HG02852 (cell line): ENCODE measurements at regions not wholly inside any gene's neighbourhood (a gene's known extent, or its start where the extent isn't known, plus 50 kb on each side); places are given as distances from the start of the nearest gene placed in this dataset.

Source experiments
- ATAC-seq: cut with Tn5 transposase; IDR thresholded peaks from one replicate; pipeline ENCODE4 v1.9.1; 2021; ENCODE audit warnings: mild to moderate bottlenecking, moderate library complexity; ENCODE audit not compliant: unreplicated experiment

GRCh38 chr5:135127439-135128240 lies 93.6 kb upstream of the PITX1 start:
- ATAC-seq = no peak

DNA sequence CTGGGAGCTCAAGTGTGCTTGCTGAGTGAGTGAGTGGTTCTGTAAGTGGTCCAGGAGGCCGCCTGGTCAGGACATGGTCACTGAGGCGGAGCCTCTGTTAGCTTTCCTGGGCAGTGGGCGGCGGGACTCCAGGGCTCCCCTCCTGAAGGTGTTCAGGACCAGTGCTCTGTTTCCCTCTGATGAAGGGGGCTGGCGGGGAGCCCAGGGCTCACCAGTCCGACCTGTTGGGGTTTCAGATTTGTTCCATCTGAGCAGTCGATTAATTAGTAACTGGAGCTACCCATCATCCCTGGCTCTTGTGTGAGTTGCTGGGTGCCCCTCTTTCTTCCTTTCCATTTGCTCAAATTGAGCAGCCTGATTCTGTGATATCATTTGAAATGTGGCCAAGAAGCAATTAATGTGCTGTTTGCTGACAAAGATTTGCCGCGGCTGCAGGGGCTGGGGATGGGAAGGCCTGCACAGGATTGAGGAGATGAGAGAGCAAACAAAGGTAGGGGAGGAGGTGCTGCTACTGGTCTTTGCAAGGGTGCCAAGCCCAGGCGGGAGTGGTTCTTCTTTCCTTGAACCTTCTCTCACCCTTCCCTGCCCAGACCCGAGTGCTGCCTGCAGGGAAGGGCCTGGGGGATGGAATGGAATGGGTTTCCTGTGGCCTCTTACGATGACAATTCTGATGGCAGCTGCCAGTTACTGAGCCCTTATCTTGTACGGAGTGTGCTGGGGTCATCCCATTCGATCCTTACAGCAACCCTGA lies 92.8 kb upstream of the PITX1 start:
- ATAC-seq = no peak

DNA sequence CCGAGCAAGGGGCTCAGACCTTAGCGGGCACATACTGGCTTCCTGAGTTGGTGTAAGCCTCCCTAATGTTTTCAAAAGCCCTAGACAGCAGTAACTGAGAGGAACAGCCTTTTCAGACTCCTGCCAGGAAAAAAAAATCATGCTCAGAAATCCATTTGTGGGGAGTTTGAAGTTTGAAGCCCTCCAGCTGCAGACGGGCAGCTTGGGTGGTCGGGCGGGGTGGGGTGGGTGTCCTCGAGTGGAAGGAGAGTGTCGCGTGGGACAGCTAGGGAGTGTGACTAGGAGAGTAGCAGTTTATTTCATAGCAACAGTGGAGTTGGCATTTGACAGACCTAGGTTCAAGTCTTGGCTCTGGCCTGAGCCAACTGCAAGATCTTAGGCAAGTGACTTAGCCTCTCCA lies 90.7 kb upstream of the PITX1 start:
- no peak for ATAC-seq

GRCh38 chr5:135124128-135124527 lies 90.1 kb upstream of the PITX1 start:
- no peak for ATAC-seq

GRCh38 chr5:135122797-135123196 lies 88.8 kb upstream of the PITX1 start:
- ATAC-seq = no peak

DNA sequence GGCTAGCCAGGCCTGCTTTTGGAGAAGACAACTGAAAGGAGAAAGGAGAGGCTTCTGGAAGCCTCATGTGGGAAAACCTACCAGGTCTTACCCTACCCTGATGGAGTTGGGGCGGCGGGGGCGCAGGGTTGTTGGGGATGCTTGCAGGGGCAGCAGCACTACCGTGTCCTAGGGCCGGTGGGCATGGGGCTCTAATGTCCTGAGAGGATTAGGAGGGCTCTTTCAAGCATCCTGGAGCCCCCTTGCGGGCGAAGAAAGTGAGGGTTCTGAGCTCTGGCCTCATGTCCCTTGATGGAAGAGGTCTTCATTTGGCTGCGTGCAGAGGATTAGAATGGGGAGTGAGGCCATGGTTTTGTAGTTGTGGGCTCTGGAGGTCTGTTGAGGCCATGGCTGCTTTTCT lies 86.9 kb upstream of the PITX1 start:
- ATAC-seq = no peak

GRCh38 chr5:135119481-135119880 lies 85.5 kb upstream of the PITX1 start:
- ATAC-seq = no peak

DNA sequence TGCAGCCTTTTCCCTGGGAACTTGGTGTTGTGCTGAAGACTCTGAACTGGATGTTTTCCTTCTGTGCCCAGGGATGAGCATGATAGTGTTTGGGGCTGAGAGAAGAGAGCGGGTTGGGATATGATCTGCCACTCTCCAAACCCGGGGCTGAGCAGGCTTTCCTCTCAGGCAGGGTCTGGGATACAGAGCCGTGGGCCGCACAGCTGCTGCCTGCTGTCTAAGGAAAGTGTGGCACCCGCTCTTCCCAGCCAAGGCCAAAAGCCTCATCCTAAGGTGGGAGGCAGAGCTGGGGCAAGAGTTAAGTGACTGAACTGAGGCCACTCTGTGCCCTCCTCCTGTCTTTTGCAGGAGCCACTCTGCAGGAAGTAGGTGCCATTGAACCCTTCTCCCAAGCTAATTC lies 83.6 kb upstream of the PITX1 start:
- no peak for ATAC-seq

GRCh38 chr5:135116160-135116561 lies 82.1 kb upstream of the PITX1 start:
- no peak for ATAC-seq

- no peak for ATAC-seq
These were observed 81.6 kb upstream of the PITX1 start for GRCh38 chr5:135115591-135115990.

DNA sequence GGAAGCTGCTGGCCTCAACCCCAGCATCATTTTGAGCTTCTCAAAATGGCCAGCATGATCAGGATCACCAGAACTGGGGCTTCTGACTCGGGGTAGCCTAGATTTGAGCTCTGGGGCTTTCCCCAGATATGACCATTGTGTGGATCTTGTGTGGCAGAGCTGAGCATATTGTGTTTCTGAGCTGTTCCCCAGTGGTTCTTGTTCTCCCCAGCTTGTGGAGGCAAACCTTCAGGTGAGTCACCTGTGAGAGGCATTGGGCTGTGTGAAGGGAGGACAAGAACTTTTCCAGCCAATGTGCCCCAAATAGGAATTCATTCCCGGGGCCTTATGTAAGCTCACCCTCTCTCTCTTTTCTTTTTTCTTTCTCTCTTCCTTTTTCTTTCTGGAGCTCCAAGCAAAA lies 80.7 kb upstream of the PITX1 start:
- no peak for ATAC-seq

DNA sequence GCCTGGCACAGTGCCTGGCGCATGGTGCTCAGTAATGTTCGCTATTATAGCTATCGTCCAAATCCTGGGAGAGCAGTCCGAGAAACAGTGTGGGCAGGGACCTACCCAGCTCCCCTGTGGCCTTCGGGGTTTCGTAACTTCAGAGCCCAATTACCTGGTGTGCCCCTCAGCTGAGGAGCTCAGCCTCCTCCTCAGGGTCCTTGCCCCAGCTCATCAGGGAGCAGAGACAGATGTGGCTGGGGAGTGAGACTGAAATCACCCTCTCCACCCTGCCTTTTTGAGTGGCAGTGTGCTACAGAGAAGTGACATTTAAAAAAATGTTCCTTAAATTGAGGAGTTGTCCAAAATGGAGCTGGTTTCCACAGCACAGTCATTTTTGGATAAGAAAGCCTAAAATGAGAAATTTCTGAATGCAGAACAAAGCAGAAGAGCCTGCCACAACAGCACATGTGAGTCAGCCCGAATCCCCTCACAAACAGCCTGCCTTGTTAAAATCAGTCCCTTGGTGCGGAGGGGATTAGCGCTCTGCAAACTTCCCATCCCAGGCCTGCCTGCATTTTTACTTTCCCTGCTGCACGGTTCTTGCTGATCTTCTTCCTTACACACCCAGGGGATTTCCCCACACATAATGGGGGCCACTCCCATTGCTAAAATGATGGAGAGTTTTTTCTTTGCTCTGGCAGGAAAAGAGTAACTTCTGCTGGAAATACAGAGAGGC lies 78.1 kb upstream of the PITX1 start:
- ATAC-seq = no peak

GRCh38 chr5:135110785-135111596 lies 77.0 kb upstream of the PITX1 start:
- ATAC-seq = no peak

- ATAC-seq = no peak
These were observed 75.0 kb upstream of the PITX1 start for GRCh38 chr5:135108992-135109391.

DNA sequence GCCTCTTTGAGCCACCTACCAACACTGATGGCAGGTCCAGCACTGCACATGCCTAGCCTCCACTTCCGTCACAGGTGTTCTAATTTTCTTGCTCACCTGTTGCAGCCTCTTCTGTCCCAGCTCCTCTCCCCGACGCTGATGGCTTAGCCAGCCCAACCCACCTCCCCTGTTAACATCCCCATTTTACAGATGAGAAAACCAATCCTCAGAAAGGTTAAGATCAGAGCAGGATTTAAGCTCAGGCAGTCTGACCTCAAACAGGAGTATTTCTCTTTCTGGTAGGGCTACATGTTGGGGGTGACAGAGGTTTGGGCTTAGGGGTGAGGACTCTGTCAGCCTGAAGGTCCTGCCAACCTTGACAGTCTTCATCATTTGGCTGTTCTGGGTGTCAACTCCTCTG lies 74.5 kb upstream of the PITX1 start:
- no peak for ATAC-seq

- ATAC-seq = no peak
These were observed 74.0 kb upstream of the PITX1 start for GRCh38 chr5:135107986-135108385.

DNA sequence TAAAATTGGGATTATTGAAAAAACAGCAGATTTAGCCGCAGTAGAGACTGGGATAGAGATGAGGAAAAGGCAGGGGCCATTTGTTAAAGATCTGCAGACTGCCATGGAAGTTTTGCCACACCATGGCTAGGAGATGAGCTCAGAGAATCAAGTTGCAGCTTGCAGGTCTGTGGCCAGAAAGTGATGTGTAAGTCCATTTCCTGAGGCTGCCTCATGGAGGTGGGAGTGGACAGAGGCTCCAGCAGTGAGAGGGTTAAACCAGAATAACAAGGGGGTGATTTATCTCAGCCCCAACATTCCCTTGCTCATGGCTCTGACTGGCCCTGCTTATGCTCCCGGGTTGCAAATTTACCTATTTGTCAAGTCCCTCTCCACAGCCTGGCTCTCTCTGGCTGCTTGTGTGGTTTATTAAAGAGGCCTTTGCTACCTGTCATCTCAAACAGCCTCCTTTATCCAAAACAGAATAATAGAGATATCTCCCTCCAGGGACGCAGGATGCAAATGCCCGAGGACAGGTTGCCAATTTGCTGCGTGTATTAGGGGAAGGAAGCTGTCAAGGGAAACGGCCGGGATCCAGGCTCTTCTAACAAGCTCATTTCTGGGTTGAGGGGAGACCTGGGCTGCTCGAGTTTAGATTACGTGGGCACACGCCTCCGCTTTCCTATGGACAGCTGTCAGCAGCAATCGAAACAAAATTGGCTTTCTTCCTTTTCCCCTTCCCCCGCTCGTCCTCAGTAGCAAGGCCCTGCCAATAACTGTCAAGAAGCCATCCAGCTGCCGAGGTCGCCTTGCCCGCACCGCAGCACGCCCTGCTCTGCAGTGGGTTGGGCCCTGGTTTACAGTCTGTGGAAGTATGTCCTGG lies 72.8 kb upstream of the PITX1 start:
- ATAC-seq = no peak

GRCh38 chr5:135106136-135106535 lies 72.1 kb upstream of the PITX1 start:
- ATAC-seq = no peak

- ATAC-seq = no peak
These were observed 71.1 kb upstream of the PITX1 start for GRCh38 chr5:135105105-135105484.

DNA sequence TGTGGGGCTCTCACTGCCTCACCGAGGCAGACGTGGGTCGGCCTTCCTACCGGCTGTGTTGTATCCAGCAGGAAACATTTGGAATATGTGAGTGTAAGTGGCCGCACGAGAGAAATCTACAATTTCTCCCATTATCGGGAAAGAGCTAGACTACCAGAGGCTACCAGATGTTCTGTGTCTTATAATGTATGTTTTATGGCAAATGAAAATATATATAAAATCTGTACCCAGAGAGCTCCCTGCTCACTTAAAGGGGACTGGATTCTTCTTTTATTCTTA lies 69.5 kb upstream of the PITX1 start:
- ATAC-seq = no peak
